Thyroid gland (tissue), 4 donors: ENCODE measurements at regions not wholly inside any gene's neighbourhood (a gene's known extent, or its start where the extent isn't known, plus 50 kb on each side); places are given as distances from the start of the nearest gene placed in this dataset.

Experiments used
- POLR2A ChIP-seq, 2 donors: fragments of 450-650 bp; IDR thresholded peaks; one replicate each; pipeline ENCODE4 v1.6.1; 2017; ENCODE audit warnings: antibody characterized with exemption in 2 of 2, mild to moderate bottlenecking in 2 of 2, moderate library complexity in 1 of 2
- TF ChIP-seq, protein P1 (sequence below), 6 experiments: fragments of 200-600 bp in 3 of 6; fragments of 450-650 bp in 3 of 6; sonication (generic) in 3 of 6; IDR thresholded peaks; one replicate each; pipeline ENCODE4 v1.5.1; 2016 to 2019; ENCODE audit warnings: antibody characterized with exemption in 6 of 6, mild to moderate bottlenecking in 2 of 6, inconsistent platforms in 1 of 6, moderate library complexity in 1 of 6

DNA sequence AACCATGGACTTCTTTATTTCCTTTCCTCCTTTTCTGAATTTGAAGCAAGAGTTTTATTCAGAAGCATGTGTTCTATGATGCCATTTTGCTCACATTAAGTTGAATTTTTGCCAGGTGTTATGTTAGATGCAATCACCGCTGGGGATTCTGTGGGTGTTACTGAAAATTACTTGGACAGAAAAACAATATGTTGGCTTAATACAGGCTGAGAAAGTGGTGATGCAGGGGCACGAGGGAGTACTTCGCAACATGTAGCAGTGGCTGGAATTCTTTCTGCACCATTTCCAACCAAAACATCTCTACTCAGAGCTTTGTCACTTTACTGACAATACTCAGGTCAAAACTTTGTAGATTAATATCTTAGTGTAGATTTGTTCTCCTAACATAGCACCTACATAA is 109.2 kb upstream of the PCDH18 start:
- TF ChIP-seq, protein P1, sequence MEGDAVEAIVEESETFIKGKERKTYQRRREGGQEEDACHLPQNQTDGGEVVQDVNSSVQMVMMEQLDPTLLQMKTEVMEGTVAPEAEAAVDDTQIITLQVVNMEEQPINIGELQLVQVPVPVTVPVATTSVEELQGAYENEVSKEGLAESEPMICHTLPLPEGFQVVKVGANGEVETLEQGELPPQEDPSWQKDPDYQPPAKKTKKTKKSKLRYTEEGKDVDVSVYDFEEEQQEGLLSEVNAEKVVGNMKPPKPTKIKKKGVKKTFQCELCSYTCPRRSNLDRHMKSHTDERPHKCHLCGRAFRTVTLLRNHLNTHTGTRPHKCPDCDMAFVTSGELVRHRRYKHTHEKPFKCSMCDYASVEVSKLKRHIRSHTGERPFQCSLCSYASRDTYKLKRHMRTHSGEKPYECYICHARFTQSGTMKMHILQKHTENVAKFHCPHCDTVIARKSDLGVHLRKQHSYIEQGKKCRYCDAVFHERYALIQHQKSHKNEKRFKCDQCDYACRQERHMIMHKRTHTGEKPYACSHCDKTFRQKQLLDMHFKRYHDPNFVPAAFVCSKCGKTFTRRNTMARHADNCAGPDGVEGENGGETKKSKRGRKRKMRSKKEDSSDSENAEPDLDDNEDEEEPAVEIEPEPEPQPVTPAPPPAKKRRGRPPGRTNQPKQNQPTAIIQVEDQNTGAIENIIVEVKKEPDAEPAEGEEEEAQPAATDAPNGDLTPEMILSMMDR (IDR thresholded peaks at IDR 0.05) = no peak
- TF ChIP-seq POLR2A (IDR thresholded peaks at IDR 0.05) = no peak
